ENCODE measurements at regions not wholly inside any gene's neighbourhood (a gene's known extent, or its start where the extent isn't known, plus 50 kb on each side); places are given as distances from the start of the nearest gene placed in this dataset.
"Not testable (repeated sequence)": the region's sequence is repeated elsewhere in the genome, so short reads cannot be mapped to it uniquely, and the experiment has no call there.

- no peak for DNase-seq (ENCODE audit: low spot score)
These were observed 232.7 kb downstream of the DLL1 start for GRCh38 chr6:170057961-170058877.

GRCh38 chr6:170057034-170057734 lies 233.7 kb downstream of the DLL1 start:
- TF ChIP-seq, protein P1, sequence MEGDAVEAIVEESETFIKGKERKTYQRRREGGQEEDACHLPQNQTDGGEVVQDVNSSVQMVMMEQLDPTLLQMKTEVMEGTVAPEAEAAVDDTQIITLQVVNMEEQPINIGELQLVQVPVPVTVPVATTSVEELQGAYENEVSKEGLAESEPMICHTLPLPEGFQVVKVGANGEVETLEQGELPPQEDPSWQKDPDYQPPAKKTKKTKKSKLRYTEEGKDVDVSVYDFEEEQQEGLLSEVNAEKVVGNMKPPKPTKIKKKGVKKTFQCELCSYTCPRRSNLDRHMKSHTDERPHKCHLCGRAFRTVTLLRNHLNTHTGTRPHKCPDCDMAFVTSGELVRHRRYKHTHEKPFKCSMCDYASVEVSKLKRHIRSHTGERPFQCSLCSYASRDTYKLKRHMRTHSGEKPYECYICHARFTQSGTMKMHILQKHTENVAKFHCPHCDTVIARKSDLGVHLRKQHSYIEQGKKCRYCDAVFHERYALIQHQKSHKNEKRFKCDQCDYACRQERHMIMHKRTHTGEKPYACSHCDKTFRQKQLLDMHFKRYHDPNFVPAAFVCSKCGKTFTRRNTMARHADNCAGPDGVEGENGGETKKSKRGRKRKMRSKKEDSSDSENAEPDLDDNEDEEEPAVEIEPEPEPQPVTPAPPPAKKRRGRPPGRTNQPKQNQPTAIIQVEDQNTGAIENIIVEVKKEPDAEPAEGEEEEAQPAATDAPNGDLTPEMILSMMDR (IDR thresholded peaks at IDR 0.05; ENCODE audit: extremely low read depth, insufficient read depth, missing control alignments): no peak
- DNase-seq (ENCODE audit: low spot score): no peak
- in situ Hi-C loops (cut with MboI; ENCODE audit: low pct_unique_long_range_greater_than_20kb, low sequenced_read_pairs, unreplicated experiment): no loop called here

More at GRCh38 chr6:170057961-170058877, 232.7 kb downstream of the DLL1 start:
- in situ Hi-C loops (cut with MboI; ENCODE audit: low pct_unique_long_range_greater_than_20kb, low sequenced_read_pairs, unreplicated experiment): no loop called here
- TF ChIP-seq, protein P1 (IDR thresholded peaks at IDR 0.05; ENCODE audit: extremely low read depth, insufficient read depth, missing control alignments): no peak

DNA sequence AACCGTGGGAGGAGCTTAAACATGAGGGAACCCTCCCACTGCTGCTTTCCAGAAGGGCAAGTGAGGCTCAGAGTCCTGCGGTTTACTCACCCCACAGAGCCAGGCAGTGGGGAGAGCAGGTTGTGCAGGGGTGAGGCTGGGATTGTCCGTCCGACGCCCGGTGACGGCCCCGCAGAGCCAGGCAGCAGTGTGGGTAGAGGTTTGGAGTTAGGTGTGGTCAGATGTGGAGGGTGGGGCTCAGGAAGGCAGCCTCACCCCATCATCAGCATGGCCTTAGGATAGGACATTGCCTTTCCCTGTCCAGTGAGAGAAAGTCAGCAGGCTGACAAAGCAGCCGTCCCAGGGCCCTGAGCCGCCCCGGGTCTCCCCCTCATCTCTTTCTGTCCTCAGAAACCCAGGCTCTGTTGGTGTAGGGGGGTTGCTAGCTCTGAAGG lies 234.6 kb downstream of the DLL1 start:
- TF ChIP-seq, protein P1 (IDR thresholded peaks at IDR 0.05; ENCODE audit: extremely low read depth, insufficient read depth, missing control alignments): no peak
- in situ Hi-C loops (cut with MboI; ENCODE audit: low pct_unique_long_range_greater_than_20kb, low sequenced_read_pairs, unreplicated experiment): no loop called here
- no peak for DNase-seq (ENCODE audit: low spot score)

DNA sequence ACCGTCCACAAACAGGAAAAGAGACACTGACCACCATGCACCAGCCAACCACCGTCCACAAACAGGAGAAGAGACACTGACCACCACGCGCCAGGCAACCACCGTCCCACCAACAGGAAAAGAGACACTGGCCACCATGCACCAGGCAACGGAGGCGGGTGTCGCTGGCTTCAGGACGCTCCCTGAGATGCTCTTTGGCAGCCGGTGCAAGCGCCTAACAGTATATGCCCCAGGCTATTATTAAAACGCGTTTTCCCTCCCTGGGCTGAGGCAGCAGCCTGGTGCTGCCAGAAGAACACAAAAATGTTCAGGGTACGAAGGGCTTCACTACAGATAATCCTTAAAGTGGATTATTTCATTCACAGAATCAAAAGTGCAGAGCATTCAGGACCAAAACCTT lies 235.1 kb downstream of the DLL1 start:
- DNase-seq (ENCODE audit: low spot score); in situ Hi-C loops (cut with MboI; ENCODE audit: low pct_unique_long_range_greater_than_20kb, low sequenced_read_pairs, unreplicated experiment): not testable (repeated sequence)

DNA sequence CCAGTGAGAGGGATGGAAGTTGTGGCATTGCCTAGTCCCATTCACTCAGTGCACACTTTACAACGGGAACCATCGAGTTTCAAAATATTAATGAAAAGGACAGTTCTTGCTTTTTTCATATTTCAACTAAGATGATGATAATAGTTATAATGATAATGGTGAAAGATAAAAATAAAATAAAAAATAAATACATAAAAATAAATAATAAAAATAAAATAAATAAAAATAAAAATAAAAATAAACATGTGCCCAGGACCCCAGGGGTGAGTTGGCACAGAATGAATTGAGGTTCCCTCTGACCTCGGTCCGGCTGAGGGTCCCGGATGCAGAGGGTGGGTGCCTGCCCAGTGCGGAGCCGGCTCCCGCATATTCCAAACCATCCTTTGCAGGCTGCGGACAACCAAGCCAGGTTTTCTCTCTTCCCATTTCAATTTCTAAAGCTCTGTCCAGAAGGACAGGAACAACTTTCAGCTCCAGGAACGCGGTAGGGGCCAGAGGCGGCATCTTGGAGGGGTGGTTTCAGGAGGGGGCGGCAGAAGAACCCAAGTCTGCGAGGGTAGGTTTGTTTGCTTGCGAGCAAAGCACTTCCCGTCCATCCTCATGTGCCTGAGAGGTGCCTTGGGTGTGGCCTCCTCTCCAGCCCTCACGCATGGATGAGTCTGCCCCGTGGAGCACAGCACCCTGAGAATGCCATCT lies 236.8 kb downstream of the DLL1 start:
- TF ChIP-seq, protein P1 (IDR thresholded peaks at IDR 0.05; ENCODE audit: extremely low read depth, insufficient read depth, missing control alignments): no peak

DNA sequence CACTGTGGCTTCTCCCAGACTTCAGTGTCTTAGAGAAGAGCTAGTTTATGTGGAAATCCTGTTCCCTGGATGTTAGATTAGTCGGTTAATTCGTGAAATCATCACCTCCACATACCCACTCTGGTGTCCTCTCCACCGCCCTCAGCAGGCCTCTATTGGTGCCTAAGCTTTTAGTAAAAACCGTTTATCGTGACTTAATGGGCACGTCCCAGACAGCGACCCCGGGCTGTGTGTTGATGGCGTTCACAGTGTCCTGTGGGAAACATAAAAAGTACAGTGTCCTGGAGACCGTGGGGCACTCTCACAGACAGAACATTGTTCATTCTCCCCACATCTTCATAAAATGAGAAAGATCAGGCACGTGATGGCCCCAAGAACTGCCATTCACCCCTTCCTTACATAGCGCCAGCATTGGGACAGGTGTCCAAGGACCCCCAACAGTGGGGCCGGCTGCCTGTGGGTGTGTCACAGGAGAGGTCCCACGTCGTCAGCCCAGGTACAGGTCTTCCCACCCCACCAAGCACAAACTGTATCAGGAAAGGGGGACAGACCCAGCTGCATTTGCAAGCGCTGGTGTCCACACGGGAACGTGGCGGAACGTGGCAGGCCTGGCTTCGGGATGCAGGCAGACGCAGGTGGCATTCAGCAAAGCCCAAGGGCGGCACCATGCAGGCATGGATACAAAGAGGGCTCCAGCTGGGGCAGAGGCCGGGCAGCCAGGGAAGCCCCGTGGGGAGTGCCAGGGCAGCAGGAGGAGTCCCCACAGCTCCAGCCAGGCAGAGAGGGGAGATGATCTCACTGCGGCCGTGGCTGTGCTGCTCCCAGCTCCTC lies 237.7 kb downstream of the DLL1 start:
- no peak for DNase-seq (ENCODE audit: low spot score)
- in situ Hi-C loops (cut with MboI; ENCODE audit: low pct_unique_long_range_greater_than_20kb, low sequenced_read_pairs, unreplicated experiment): no loop called here
- TF ChIP-seq, protein P1 (IDR thresholded peaks at IDR 0.05; ENCODE audit: extremely low read depth, insufficient read depth, missing control alignments): no peak

More for the DNA sequence above, 236.8 kb downstream of the DLL1 start:
- no peak for DNase-seq (ENCODE audit: low spot score)
- in situ Hi-C loops (cut with MboI; ENCODE audit: low pct_unique_long_range_greater_than_20kb, low sequenced_read_pairs, unreplicated experiment): no loop called here

Measured in GM13977 (cell line).